GM12878 (cell line): ENCODE measurements at regions not wholly inside any gene's neighbourhood (a gene's known extent, or its start where the extent isn't known, plus 50 kb on each side); places are given as distances from the start of the nearest gene placed in this dataset.

Source experiments
- HDAC6 ChIP-seq: fragments of 200-600 bp; sonication (generic); IDR thresholded peaks from one replicate; pipeline ENCODE4 v1.8.0; 2017; ENCODE audit warnings: antibody characterized with exemption; ENCODE audit not compliant: unreplicated experiment
- JUND ChIP-seq: IDR thresholded peaks from 2 replicates; pipeline ENCODE4 v1.6.1; 2012; ENCODE audit warnings: low read depth, mild to moderate bottlenecking, low read length, improper control_type of control experiment, moderate library complexity
- NFIC ChIP-seq: IDR thresholded peaks from 2 replicates; pipeline ENCODE4 v1.6.1; 2012; ENCODE audit warnings: low read depth, mild to moderate bottlenecking, inconsistent platforms, low read length, moderate library complexity
- TARDBP ChIP-seq: IDR thresholded peaks from 2 replicates; pipeline ENCODE4 v1.6.1; 2016; ENCODE audit warnings: borderline replicate concordance
- TF ChIP-seq, protein P1 (sequence below): fragments of 150-350 bp; IDR thresholded peaks from 2 replicates; pipeline ENCODE4 v1.6.1; 2014; ENCODE audit warnings: mild to moderate bottlenecking, low read depth, low read length

DNA sequence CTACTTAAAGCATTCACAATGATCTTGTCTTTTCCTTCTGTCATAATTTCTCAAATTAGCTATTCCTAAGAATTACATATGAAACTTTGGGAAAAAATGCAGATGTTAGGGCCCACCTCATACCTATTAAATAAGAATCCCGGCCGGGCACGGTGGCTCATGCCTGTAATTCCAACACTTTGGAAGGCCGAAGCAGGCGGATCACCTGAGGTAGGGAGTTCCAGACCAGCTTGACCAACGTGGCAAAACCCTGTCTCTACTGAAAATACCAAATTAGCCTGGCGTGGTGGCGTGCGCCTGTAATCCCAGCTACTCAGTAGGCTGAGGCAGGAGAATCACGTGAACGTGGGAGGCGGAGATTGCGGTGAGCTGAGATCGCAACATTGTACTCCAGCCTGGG is 158.4 kb upstream of the TLL1 start:
- TF ChIP-seq HDAC6 (no peak), TARDBP (no peak), NFIC (no peak), JUND (no peak)
- TF ChIP-seq, protein P1, sequence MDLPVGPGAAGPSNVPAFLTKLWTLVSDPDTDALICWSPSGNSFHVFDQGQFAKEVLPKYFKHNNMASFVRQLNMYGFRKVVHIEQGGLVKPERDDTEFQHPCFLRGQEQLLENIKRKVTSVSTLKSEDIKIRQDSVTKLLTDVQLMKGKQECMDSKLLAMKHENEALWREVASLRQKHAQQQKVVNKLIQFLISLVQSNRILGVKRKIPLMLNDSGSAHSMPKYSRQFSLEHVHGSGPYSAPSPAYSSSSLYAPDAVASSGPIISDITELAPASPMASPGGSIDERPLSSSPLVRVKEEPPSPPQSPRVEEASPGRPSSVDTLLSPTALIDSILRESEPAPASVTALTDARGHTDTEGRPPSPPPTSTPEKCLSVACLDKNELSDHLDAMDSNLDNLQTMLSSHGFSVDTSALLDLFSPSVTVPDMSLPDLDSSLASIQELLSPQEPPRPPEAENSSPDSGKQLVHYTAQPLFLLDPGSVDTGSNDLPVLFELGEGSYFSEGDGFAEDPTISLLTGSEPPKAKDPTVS = no peak
